MM.1S (cell line): ENCODE measurements at regions not wholly inside any gene's neighbourhood (a gene's known extent, or its start where the extent isn't known, plus 50 kb on each side); places are given as distances from the start of the nearest gene placed in this dataset.

ENCODE experiments used
- DNase-seq: peaks from one replicate; pipeline ENCODE4 v3.0.0-alpha.2; 2015
- H2AFZ ChIP-seq: fragments of 300-600 bp; sonication (generic); 2 replicates; pipeline ENCODE4 v1.6.0; 2016; ENCODE audit warnings: antibody characterized with exemption, low read length
- H3F3A ChIP-seq: fragments of 300-600 bp; sonication (generic); 2 replicates; pipeline ENCODE4 v1.6.1; 2016; ENCODE audit warnings: mild to moderate bottlenecking, antibody characterized with exemption, low read length, moderate library complexity, mixed read lengths; ENCODE audit not compliant: insufficient read depth
- H3K27ac ChIP-seq: fragments of 300-600 bp; sonication (generic); 2 replicates; pipeline ENCODE4 v1.5.1; 2016; ENCODE audit warnings: mild to moderate bottlenecking, low read length
- H3K27me3 ChIP-seq: fragments of 300-600 bp; sonication (generic); replicated peaks from 2 replicates; pipeline ENCODE4 v1.6.0; 2016; ENCODE audit warnings: low read length; ENCODE audit not compliant: insufficient read depth
- H3K36me3 ChIP-seq: fragments of 300-600 bp; sonication (generic); replicated peaks from 2 replicates; pipeline ENCODE4 v1.6.1; 2016; ENCODE audit warnings: mild to moderate bottlenecking, low read length, mixed read lengths; ENCODE audit not compliant: insufficient read depth
- H3K4me1 ChIP-seq: fragments of 300-600 bp; sonication (generic); 2 replicates; pipeline ENCODE4 v1.6.1; 2016; ENCODE audit warnings: low read length, mixed read lengths
- H3K4me2 ChIP-seq: fragments of 300-600 bp; sonication (generic); 2 replicates; pipeline ENCODE4 v1.6.0; 2016; ENCODE audit warnings: low read depth, low read length
- H3K4me3 ChIP-seq: fragments of 300-600 bp; sonication (generic); 2 replicates; pipeline ENCODE4 v1.5.1; 2016; ENCODE audit warnings: low read length, mixed read lengths
- H3K79me2 ChIP-seq: fragments of 300-600 bp; sonication (generic); 2 replicates; pipeline ENCODE4 v1.6.1; 2016; ENCODE audit warnings: mixed run types, low read length, mixed read lengths
- H3K9ac ChIP-seq: fragments of 300-600 bp; sonication (generic); 2 replicates; pipeline ENCODE4 v1.6.1; 2016; ENCODE audit warnings: low read length, mixed read lengths
- H3K9me2 ChIP-seq: fragments of 300-600 bp; sonication (generic); replicated peaks from 2 replicates; pipeline ENCODE4 v1.6.1; 2016; ENCODE audit warnings: mild to moderate bottlenecking, low read length, mixed read lengths; ENCODE audit not compliant: insufficient read depth
- H3K9me3 ChIP-seq: fragments of 300-600 bp; sonication (generic); replicated peaks from 2 replicates; pipeline ENCODE4 v1.6.1; 2016; ENCODE audit warnings: mild to moderate bottlenecking, low read length, mixed read lengths; ENCODE audit not compliant: insufficient read depth
- H4K20me1 ChIP-seq: fragments of 300-600 bp; sonication (generic); 2 replicates; pipeline ENCODE4 v1.6.1; 2016; ENCODE audit warnings: mild to moderate bottlenecking, low read length, moderate library complexity, mixed read lengths; ENCODE audit not compliant: insufficient read depth
- CTCF ChIP-seq: fragments of 300-600 bp; sonication (generic); IDR thresholded peaks from 2 replicates; pipeline ENCODE4 v1.5.1; 2016; ENCODE audit warnings: antibody characterized with exemption, low read length, mixed read lengths
- EZH2 ChIP-seq: fragments of 300-600 bp; sonication (generic); optimal IDR thresholded peaks from 2 replicates; pipeline ENCODE3; 2017; ENCODE audit warnings: low read depth, mild to moderate bottlenecking, antibody characterized with exemption, low read length, mixed read lengths
- EZH2phosphoT487 ChIP-seq: fragments of 300-600 bp; sonication (generic); IDR thresholded peaks from 2 replicates; pipeline ENCODE4 v1.6.1; 2018; ENCODE audit warnings: antibody characterized with exemption, low read length

GRCh38 chr4:104969394-104970082 lies 177.1 kb upstream of the TET2 start:
- DNase-seq, result no peak
- H3K9me3 ChIP-seq, result no peaks in the 10 kb centered on the region
- no peak overlapping the region for H3K4me2 ChIP-seq
- peaks cover 21% of the 10 kb centered on the region; the same call in 1 of the 2 replicates for H3K27me3 ChIP-seq
- no peak overlapping the region for H3K9ac ChIP-seq
- no peaks in the 10 kb centered on the region for H4K20me1 ChIP-seq
- H3K9me2 ChIP-seq, result no peaks in the 10 kb centered on the region
- no peaks in the 10 kb centered on the region for H3K36me3 ChIP-seq
- H3K27ac ChIP-seq, result no peak overlapping the region
- no peaks in the 10 kb centered on the region for H3K79me2 ChIP-seq
- H3F3A ChIP-seq, result peaks cover 15% of the 10 kb centered on the region
- H3K4me3 ChIP-seq, result no peak overlapping the region
- H2AFZ ChIP-seq, result no peak overlapping the region
- peaks cover 45% of the 10 kb centered on the region for H3K4me1 ChIP-seq
- TF ChIP-seq EZH2phosphoT487 (no peak), CTCF (no peak), EZH2 (no peak)

GRCh38 chr4:104971462-104971861 lies 175.2 kb upstream of the TET2 start:
- no peak overlapping the region for H3K4me2 ChIP-seq
- DNase-seq, result no peak

GRCh38 chr4:104973708-104974107 lies 173.0 kb upstream of the TET2 start:
- DNase-seq, result peak; percentile 71
- H3K9me3 ChIP-seq, result no peaks in the 10 kb centered on the region
- H4K20me1 ChIP-seq, result no peaks in the 10 kb centered on the region
- no peak overlapping the region for H2AFZ ChIP-seq
- H3K79me2 ChIP-seq, result no peaks in the 10 kb centered on the region
- peak overlapping the region; percentile 65 for H3K4me2 ChIP-seq
- H3K36me3 ChIP-seq, result no peaks in the 10 kb centered on the region
- TF ChIP-seq CTCF (no peak), EZH2 (no peak), EZH2phosphoT487 (no peak)
- H3K9me2 ChIP-seq, result no peaks in the 10 kb centered on the region
- H3K27ac ChIP-seq, result peak overlapping the region; percentile 38; the same call in 1 of the 2 replicates
- peaks cover 31% of the 10 kb centered on the region for H3F3A ChIP-seq
- peaks cover 5% of the 10 kb centered on the region; the same call in 1 of the 2 replicates for H3K27me3 ChIP-seq
- peak overlapping the region; percentile 41 for H3K4me3 ChIP-seq
- peaks cover 59% of the 10 kb centered on the region for H3K4me1 ChIP-seq
- no peak overlapping the region for H3K9ac ChIP-seq

More at GRCh38 chr4:104971462-104971861, 175.2 kb upstream of the TET2 start:
- no peaks in the 10 kb centered on the region for H4K20me1 ChIP-seq
- no peak overlapping the region for H3K4me3 ChIP-seq
- peaks cover 21% of the 10 kb centered on the region for H3F3A ChIP-seq
- H2AFZ ChIP-seq, result no peak overlapping the region
- H3K9me2 ChIP-seq, result no peaks in the 10 kb centered on the region
- TF ChIP-seq EZH2 (no peak), EZH2phosphoT487 (no peak), CTCF (no peak)
- peaks cover 46% of the 10 kb centered on the region for H3K4me1 ChIP-seq
- no peaks in the 10 kb centered on the region for H3K79me2 ChIP-seq
- no peak overlapping the region for H3K9ac ChIP-seq
- peaks cover 12% of the 10 kb centered on the region; the same call in 1 of the 2 replicates for H3K27me3 ChIP-seq
- no peaks in the 10 kb centered on the region for H3K9me3 ChIP-seq
- H3K36me3 ChIP-seq, result no peaks in the 10 kb centered on the region
- H3K27ac ChIP-seq, result no peak overlapping the region
